Muscle layer of colon (tissue), 2 donors: ENCODE measurements at regions not wholly inside any gene's neighbourhood (a gene's known extent, or its start where the extent isn't known, plus 50 kb on each side); places are given as distances from the start of the nearest gene placed in this dataset.

ENCODE experiments used
- H3K27ac ChIP-seq: one replicate; pipeline ENCODE4 v1.7.0; 2013; ENCODE audit warnings: low read depth, mild to moderate bottlenecking, low read length, moderate library complexity
- H3K27me3 ChIP-seq, 2 donors: one replicate each; pipeline ENCODE4 v1.7.0; 2013; ENCODE audit warnings: low read length in 2 of 2, mild to moderate bottlenecking in 2 of 2; ENCODE audit not compliant: insufficient read depth in 2 of 2, control insufficient read depth in 1 of 2
- H3K36me3 ChIP-seq: one replicate; pipeline ENCODE4 v1.7.0; 2013; ENCODE audit warnings: mild to moderate bottlenecking, low read length; ENCODE audit not compliant: insufficient read depth
- H3K4me1 ChIP-seq: one replicate; pipeline ENCODE4 v1.7.0; 2013; ENCODE audit warnings: mild to moderate bottlenecking, low read length; ENCODE audit not compliant: insufficient read depth
- H3K4me3 ChIP-seq, 2 donors: one replicate each; pipeline ENCODE4 v1.7.0; 2013; ENCODE audit warnings: low read length in 2 of 2, low read depth in 1 of 2, mild to moderate bottlenecking in 1 of 2, moderate library complexity in 1 of 2
- H3K9ac ChIP-seq: one replicate; pipeline ENCODE4 v1.7.0; 2013; ENCODE audit warnings: low read length
- H3K9me3 ChIP-seq: one replicate; pipeline ENCODE4 v1.7.0; 2013; ENCODE audit warnings: mild to moderate bottlenecking, low read length
- donor health status: abdominal sarcoma.
- donor health status: Adenocarcinoma of cecum.

DNA sequence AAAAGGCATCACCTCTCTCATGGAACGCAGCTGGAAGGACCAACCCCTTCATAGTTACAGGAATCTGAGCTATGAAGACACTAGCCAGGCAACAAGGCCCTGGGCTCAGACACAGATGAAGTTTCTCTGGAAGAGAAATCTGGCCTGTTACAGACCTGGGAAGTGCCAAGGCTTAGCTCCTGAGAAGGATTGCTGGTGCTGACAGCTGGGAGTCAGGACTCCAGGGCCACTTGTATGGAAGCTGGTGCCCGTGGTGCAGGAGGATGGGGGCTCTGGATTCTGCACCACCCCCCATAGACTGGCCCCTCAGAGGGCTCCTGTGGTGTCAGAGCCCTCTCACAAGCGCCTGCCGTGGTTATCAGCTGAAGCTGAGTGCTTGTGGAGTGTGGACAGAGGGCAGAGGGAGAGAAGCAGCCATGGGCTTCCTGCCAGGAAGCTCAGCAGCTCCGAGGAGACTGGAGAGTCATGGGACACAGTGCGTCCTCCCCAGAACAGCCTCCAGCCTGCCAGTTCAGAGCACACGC lies 87.3 kb upstream of the LCLAT1 start:
- Histone ChIP-seq H3K4me1 (peaks cover 33% of the 10 kb centered on the region), H3K27me3 (no peaks in the 10 kb centered on the region), H3K4me3 (no peak overlapping the region)

DNA sequence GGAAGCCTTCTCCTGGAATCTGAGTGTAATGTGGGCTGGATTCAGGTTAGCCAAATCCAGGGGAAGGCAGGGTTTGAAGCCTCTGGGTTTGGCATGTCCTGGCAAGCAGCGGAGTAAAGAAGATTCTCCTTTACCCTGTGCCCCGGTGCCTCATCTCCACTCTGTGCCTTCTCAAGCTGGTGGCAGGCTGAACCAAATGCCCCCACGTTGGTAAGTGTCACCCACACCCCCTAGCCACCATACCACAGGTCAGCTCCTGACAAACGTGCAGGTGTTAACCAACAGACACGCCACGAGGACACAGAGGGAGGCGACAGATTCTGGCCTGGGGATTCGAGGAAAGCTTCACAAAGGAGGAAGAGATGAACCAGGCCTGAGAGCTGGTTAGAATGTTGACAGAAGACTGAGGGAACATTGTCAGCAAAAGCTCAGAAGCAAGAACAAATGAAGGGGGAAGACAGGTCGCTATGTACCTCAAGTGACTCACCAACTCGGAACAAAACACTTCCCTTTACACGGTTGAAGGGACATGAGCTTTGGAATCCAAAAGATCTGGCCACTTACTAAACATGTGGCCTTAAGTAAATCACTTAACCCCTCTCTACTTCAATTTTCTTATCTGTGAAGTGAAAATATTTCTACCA lies 85.2 kb upstream of the LCLAT1 start:
- H3K27me3 ChIP-seq: no peaks in the 10 kb centered on the region
- H3K27ac ChIP-seq: no peak overlapping the region
- no peaks in the 10 kb centered on the region for H3K36me3 ChIP-seq
- no peak overlapping the region for H3K9ac ChIP-seq
- H3K9me3 ChIP-seq: no peaks in the 10 kb centered on the region
- H3K4me3 ChIP-seq: no peak overlapping the region
- peaks cover 33% of the 10 kb centered on the region for H3K4me1 ChIP-seq

More for the DNA sequence above, 87.3 kb upstream of the LCLAT1 start:
- Histone ChIP-seq H3K9ac (no peak overlapping the region), H3K36me3 (no peaks in the 10 kb centered on the region), H3K9me3 (no peaks in the 10 kb centered on the region), H3K27ac (peak overlapping the region; percentile 39)

DNA sequence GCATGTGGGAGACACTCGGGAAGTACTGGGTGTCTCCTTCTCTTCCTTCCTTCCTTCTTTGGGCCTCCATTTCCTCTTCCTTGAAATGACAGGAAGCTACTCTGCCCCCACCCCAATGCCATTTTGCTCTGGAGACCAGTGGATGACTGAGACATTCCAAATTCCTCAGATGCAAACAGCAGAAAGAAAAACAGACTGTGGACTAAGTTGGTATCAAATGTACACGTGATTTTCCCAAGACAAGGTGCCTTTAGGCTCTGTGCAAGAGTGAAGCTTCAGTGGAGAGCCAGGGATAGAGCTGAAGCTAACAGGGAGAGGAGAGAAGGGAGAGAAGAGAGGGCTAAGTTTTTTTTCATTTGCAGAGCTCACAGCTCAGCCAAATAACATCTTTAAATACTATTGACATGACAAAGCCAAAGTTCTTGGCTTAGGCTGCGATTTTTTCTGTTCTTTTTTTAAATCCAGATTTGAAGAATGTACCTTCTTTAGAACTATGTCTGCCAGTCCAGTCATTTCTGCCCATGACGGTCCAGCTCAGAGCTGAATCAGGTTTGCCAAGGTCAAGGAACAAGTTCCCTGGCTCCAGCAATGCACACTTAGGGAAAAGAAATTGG lies 84.5 kb upstream of the LCLAT1 start:
- no peak overlapping the region for H3K4me3 ChIP-seq
- no peak overlapping the region for H3K9ac ChIP-seq
- H3K36me3 ChIP-seq: no peaks in the 10 kb centered on the region
- H3K27me3 ChIP-seq: no peaks in the 10 kb centered on the region
- H3K9me3 ChIP-seq: no peaks in the 10 kb centered on the region
- H3K4me1 ChIP-seq: peaks cover 33% of the 10 kb centered on the region
- no peak overlapping the region for H3K27ac ChIP-seq

DNA sequence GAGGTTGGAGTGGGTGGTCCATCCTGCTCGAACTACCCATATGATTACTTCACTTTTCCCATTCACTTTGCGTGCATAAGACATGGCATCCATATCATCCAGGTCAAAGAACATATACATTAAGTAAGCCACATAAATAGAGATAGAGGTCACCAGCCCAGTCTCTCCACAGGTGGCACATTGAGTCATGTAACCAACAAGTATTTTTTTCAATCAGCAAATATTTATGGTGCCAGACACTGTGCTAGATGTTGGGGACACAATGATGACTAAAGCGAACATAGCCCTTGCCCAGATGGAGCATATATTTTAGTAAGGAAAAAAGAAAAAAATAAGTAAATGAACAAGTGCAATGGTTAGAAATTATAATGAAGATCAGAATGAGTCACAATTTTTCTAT lies 83.6 kb upstream of the LCLAT1 start:
- Histone ChIP-seq H3K4me1 (peaks cover 33% of the 10 kb centered on the region), H3K27me3 (no peaks in the 10 kb centered on the region), H3K36me3 (no peaks in the 10 kb centered on the region), H3K9me3 (no peaks in the 10 kb centered on the region), H3K27ac (no peak overlapping the region), H3K9ac (no peak overlapping the region), H3K4me3 (no peak overlapping the region)

DNA sequence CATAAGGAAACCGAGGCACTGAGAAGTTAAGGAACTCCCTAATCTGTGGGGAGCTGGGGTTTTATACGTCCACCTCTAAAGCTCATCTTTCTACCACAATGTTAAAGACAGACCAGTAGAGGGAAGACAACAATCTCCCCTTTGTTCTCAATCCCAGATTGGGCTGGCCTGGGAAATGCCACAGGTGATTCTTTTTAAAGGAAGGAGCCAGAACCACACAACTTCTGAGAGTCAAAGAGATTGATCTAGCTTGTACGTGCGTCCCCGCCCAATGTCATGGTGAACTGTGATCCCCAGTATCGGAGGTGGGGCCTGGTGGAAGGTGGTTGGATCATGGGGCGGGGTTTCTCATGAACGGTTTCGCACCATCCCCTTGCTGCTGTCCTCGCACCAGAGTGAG lies 81.8 kb upstream of the LCLAT1 start:
- Histone ChIP-seq H3K9me3 (no peaks in the 10 kb centered on the region), H3K4me1 (peaks cover 18% of the 10 kb centered on the region), H3K9ac (no peak overlapping the region), H3K27ac (no peak overlapping the region), H3K27me3 (no peaks in the 10 kb centered on the region), H3K36me3 (no peaks in the 10 kb centered on the region), H3K4me3 (no peak overlapping the region)

DNA sequence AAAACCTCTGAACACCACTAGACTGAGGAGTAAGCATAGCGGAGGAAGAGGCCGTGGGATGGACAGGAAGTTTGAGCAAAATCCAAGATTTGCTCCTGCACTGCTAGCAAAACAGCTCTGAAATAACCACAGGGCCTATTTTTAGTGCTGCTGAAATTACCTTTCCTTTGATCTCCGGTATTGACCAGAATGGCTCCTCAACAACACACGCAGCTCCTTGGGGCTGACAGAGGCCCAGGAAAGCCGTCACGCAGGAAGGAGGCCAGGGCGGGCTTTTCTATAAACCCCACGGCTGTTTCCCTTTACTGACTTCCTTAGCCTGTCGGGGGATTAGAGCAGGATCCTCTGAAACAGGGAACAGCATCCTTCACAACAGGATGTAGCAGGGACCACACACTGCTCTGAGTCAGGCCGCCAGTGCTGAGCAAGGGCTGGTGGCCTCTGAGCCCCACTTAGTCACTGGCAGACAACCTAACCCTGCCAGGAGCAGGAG lies 80.8 kb upstream of the LCLAT1 start:
- H3K4me1 ChIP-seq: peaks cover 16% of the 10 kb centered on the region
- no peak overlapping the region for H3K4me3 ChIP-seq
- H3K36me3 ChIP-seq: no peaks in the 10 kb centered on the region
- no peak overlapping the region for H3K9ac ChIP-seq
- no peaks in the 10 kb centered on the region for H3K27me3 ChIP-seq
- no peaks in the 10 kb centered on the region for H3K9me3 ChIP-seq
- H3K27ac ChIP-seq: no peak overlapping the region

DNA sequence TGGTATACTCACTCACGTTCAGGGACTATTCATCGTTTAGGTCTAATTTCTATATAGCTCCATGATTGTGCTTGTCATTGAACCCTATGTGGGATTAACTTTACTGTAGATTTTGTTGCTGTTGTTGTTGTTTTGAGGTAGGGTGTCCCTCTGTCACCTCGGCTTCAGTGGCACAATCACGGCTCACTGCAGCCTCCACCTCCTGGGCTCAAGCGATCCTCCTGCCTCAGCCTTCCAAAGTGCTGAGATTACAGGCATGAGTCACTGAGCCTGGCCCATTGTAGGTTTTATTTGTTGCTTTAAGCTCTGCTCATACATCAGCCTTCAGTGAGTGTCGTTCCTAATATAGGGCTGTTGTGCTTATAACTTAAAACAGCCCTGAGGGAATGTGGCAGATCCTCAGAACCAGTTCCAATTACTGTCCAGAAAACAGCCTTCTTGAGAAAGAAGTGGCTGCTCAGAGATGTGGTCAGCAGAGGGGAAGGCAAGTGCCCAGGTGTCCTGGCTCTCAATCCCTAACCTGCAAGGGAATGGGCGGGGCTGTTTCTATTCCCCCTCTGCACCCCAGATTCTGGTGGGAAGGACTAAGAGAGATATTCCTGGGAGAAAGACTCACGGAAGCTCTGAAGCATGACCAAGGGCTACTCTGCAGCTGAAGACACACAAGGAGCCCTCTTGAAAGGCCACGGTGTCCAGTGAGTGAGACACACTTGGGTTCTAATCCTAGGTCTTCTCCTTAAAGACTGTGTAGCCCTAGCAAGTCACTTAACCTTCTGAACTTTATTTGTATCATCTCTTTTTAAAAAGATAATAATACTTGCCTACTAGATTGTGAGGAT lies 79.6 kb upstream of the LCLAT1 start:
- H3K9me3 ChIP-seq: no peaks in the 10 kb centered on the region
- H3K4me3 ChIP-seq: no peak overlapping the region
- H3K27me3 ChIP-seq: no peaks in the 10 kb centered on the region
- no peak overlapping the region for H3K9ac ChIP-seq
- H3K36me3 ChIP-seq: no peaks in the 10 kb centered on the region
- H3K27ac ChIP-seq: no peak overlapping the region
- peaks cover 7% of the 10 kb centered on the region for H3K4me1 ChIP-seq

DNA sequence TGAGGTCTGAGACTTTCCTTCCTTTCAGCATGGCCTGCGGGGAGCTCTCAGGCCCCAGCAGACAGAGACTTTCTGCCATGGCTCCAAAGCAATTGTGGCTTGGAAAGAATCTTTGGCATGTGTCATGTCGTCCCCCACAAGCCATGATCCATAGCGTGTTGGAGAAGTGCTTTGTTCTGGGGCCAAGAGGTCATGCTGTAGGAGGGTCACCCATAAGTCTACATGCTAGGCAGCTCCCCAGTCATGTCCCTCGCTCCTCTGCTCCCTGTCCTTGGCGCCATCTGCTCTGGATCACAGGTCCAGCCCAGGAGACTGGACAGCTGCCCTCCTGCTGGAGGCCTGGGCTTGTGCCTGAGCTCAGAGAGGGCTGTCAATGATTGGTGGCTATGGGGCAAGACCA lies 78.8 kb upstream of the LCLAT1 start:
- no peaks in the 10 kb centered on the region for H3K27me3 ChIP-seq
- H3K9ac ChIP-seq: no peak overlapping the region
- H3K27ac ChIP-seq: no peak overlapping the region
- H3K4me3 ChIP-seq: no peak overlapping the region
- no peaks in the 10 kb centered on the region for H3K36me3 ChIP-seq
- H3K4me1 ChIP-seq: no peaks in the 10 kb centered on the region
- no peaks in the 10 kb centered on the region for H3K9me3 ChIP-seq

DNA sequence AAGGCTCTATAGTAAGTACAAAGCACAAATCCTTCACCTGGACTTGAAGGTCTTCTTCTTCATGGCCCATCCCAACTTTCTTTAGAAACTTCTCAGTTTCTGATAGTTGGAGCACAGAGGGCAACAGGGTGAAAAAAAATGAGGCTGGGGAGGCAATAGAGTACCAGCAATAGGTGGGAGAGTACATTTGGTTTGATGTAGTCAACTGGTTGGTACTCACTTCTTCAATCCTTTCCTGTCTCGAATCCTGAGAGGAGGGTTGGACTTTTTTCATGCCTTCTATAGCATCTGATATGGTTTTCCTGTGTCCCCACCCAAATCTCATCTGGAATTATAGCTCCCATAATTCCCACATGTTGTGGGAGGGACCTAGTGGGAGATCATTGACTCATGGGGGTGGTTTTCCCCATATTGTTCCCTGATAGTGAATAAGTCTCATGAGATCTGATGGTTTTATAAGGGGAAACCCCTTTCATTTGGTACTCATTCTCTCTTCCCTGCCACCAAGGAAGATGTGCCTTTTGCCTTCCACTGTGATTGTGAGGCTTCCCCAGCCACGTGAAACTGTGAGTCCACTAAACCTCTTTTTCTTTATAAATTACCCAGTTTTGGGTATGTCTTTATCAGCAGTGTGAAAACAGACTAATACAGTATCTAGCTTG lies 75.9 kb upstream of the LCLAT1 start:
- H3K4me1 ChIP-seq: no peaks in the 10 kb centered on the region
- no peak overlapping the region for H3K9ac ChIP-seq
- H3K9me3 ChIP-seq: no peaks in the 10 kb centered on the region
- H3K27me3 ChIP-seq: no peaks in the 10 kb centered on the region
- no peak overlapping the region for H3K4me3 ChIP-seq
- no peak overlapping the region for H3K27ac ChIP-seq
- H3K36me3 ChIP-seq: no peaks in the 10 kb centered on the region

DNA sequence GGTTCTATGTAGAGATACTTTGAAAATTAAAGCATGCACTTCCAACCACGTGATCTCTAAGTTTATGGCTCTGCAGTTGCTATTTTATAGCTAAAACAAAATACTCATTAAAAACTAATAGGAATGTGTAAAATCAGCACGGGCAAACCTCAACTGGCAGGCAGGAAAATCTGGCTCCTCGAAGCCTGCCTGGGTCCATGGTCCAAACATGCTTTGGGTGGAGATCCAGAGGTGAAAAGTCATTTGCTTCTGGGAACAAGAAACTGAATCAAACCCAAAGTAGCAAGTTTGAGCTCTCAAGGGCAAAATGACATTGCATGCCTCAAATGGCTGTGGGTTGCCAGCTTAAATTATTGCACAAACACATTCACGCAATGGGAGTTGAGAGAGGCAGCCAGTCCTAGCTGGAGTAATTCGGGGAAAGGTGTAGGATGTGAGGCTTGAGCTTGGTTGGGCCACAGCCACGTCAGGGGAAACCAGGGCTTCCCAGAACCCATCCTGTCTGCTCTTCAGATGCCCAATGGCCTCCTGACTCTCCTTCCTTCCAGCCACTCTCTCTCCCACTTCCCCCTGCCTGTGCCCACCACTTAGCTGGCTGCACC lies 75.2 kb upstream of the LCLAT1 start:
- Histone ChIP-seq H3K4me3 (no peak overlapping the region), H3K4me1 (no peaks in the 10 kb centered on the region), H3K9me3 (no peaks in the 10 kb centered on the region), H3K9ac (no peak overlapping the region), H3K27ac (no peak overlapping the region), H3K36me3 (no peaks in the 10 kb centered on the region), H3K27me3 (no peaks in the 10 kb centered on the region)

DNA sequence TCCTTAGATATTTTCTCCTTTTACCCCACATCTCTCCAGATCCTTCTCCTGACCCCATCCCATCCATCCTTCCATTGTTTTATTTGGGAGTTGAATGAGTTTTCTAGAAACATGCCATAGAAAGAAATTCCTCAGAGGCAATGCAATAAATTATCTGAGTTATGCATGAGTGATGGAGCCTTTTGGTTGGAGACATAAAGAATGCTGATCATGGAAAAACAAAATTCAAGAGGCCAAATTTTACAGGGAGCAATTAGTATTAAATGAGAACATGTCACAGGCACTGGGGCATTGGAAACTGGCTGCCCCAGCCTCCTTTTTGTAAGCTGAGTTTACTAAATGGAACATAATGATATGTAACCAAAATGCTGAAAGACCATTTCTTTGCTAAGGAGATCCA lies 74.2 kb upstream of the LCLAT1 start:
- Histone ChIP-seq H3K36me3 (no peaks in the 10 kb centered on the region), H3K27ac (no peak overlapping the region), H3K9ac (no peak overlapping the region), H3K4me3 (no peak overlapping the region), H3K27me3 (no peaks in the 10 kb centered on the region), H3K4me1 (no peaks in the 10 kb centered on the region), H3K9me3 (no peaks in the 10 kb centered on the region)
